Karpas-422 (cell line): ENCODE measurements at regions not wholly inside any gene's neighbourhood (a gene's known extent, or its start where the extent isn't known, plus 50 kb on each side); places are given as distances from the start of the nearest gene placed in this dataset.

Experiments used
- DNase-seq: peaks from one replicate; pipeline ENCODE4 v3.0.0-alpha.2; 2015
- H2AFZ ChIP-seq: fragments of 200-600 bp; sonication (generic); 2 replicates; pipeline ENCODE4 v1.6.1; 2014; ENCODE audit warnings: antibody characterized with exemption, low read length, mixed read lengths
- H3K27ac ChIP-seq: fragments of 200-600 bp; sonication (generic); 2 replicates; pipeline ENCODE4 v1.5.1; 2014; ENCODE audit warnings: mild to moderate bottlenecking, low read length, moderate library complexity
- H3K27me3 ChIP-seq: fragments of 200-600 bp; sonication (generic); 2 replicates; pipeline ENCODE4 v1.6.1; 2014; ENCODE audit warnings: low read length, mixed read lengths
- H3K36me3 ChIP-seq: fragments of 200-600 bp; sonication (generic); 2 replicates; pipeline ENCODE4 v1.6.1; 2014; ENCODE audit warnings: low read length, mixed read lengths; ENCODE audit not compliant: insufficient read depth
- H3K4me1 ChIP-seq: fragments of 200-600 bp; sonication (generic); 2 replicates; pipeline ENCODE4 v1.6.1; 2014; ENCODE audit warnings: mild to moderate bottlenecking, low read length, mixed read lengths
- H3K4me2 ChIP-seq: fragments of 200-600 bp; sonication (generic); 2 replicates; pipeline ENCODE4 v1.6.1; 2014; ENCODE audit warnings: low read length, low read depth, mild to moderate bottlenecking; ENCODE audit not compliant: poor library complexity, severe bottlenecking
- H3K4me3 ChIP-seq: fragments of 200-600 bp; sonication (generic); 2 replicates; pipeline ENCODE4 v1.5.1; 2014; ENCODE audit warnings: mild to moderate bottlenecking, antibody characterized with exemption, low read length, mixed read lengths
- H3K79me2 ChIP-seq: fragments of 200-600 bp; sonication (generic); 2 replicates; pipeline ENCODE4 v1.6.1; 2014; ENCODE audit warnings: mild to moderate bottlenecking, low read length, mixed read lengths
- H3K9ac ChIP-seq: fragments of 200-600 bp; sonication (generic); 2 replicates; pipeline ENCODE4 v1.6.0; 2014; ENCODE audit warnings: low read length
- H3K9me2 ChIP-seq: fragments of 200-600 bp; sonication (generic), shearing (Covaris generic); replicated peaks from 2 replicates; pipeline ENCODE4 v1.6.0; 2014; ENCODE audit warnings: mild to moderate bottlenecking, low read length, moderate library complexity; ENCODE audit not compliant: insufficient read depth
- H3K9me3 ChIP-seq: fragments of 300-700, 200-600 bp; sonication (generic); 2 replicates; pipeline ENCODE4 v1.6.1; 2014; ENCODE audit warnings: low read length, mixed read lengths
- H4K20me1 ChIP-seq: fragments of 200-600 bp; sonication (generic); 2 replicates; pipeline ENCODE4 v1.6.1; 2014; ENCODE audit warnings: mild to moderate bottlenecking, antibody characterized with exemption, low read length, low read depth; ENCODE audit not compliant: insufficient read depth

GRCh38 chr18:46343456-46343855 lies 239.3 kb downstream of the HAUS1 start:
- H3K9ac ChIP-seq, result no peak overlapping the region
- H3K4me3 ChIP-seq, result no peak overlapping the region
- no peak for DNase-seq
- no peaks in the 10 kb centered on the region for H3K9me2 ChIP-seq
- no peaks in the 10 kb centered on the region for H4K20me1 ChIP-seq
- no peaks in the 10 kb centered on the region for H3K9me3 ChIP-seq
- peaks cover 8% of the 10 kb centered on the region for H3K4me1 ChIP-seq
- no peaks in the 10 kb centered on the region for H3K36me3 ChIP-seq
- H3K4me2 ChIP-seq, result no peak overlapping the region
- no peak overlapping the region for H2AFZ ChIP-seq
- H3K79me2 ChIP-seq, result no peaks in the 10 kb centered on the region
- no peak overlapping the region for H3K27ac ChIP-seq
- no peaks in the 10 kb centered on the region for H3K27me3 ChIP-seq

- Histone ChIP-seq H3K36me3 (no peaks in the 10 kb centered on the region), H3K79me2 (no peaks in the 10 kb centered on the region), H3K9ac (no peak overlapping the region), H3K9me3 (no peaks in the 10 kb centered on the region), H3K9me2 (no peaks in the 10 kb centered on the region), H2AFZ (no peak overlapping the region), H3K27ac (no peak overlapping the region), H3K4me1 (peaks cover 8% of the 10 kb centered on the region), H4K20me1 (no peaks in the 10 kb centered on the region), H3K4me3 (no peak overlapping the region), H3K27me3 (no peaks in the 10 kb centered on the region), H3K4me2 (no peak overlapping the region)
- DNase-seq, result peak; percentile 53
Observed at GRCh38 chr18:46343931-46344372, 239.8 kb downstream of the HAUS1 start.

GRCh38 chr18:46344416-46345180 lies 240.4 kb downstream of the HAUS1 start:
- no peak for DNase-seq
- Histone ChIP-seq H3K9me2 (no peaks in the 10 kb centered on the region), H3K9ac (no peak overlapping the region), H3K36me3 (no peaks in the 10 kb centered on the region), H3K4me1 (peaks cover 8% of the 10 kb centered on the region), H4K20me1 (no peaks in the 10 kb centered on the region), H3K4me3 (no peak overlapping the region), H3K27ac (no peak overlapping the region), H3K79me2 (no peaks in the 10 kb centered on the region), H3K9me3 (no peaks in the 10 kb centered on the region), H3K27me3 (no peaks in the 10 kb centered on the region), H2AFZ (no peak overlapping the region), H3K4me2 (no peak overlapping the region)

GRCh38 chr18:46345181-46345465 lies 240.9 kb downstream of the HAUS1 start:
- Histone ChIP-seq H3K79me2 (no peaks in the 10 kb centered on the region), H3K4me3 (no peak overlapping the region), H4K20me1 (no peaks in the 10 kb centered on the region), H3K9ac (no peak overlapping the region), H3K4me2 (no peak overlapping the region), H3K4me1 (peaks cover 8% of the 10 kb centered on the region), H3K9me2 (no peaks in the 10 kb centered on the region), H3K27me3 (no peaks in the 10 kb centered on the region), H2AFZ (no peak overlapping the region), H3K9me3 (no peaks in the 10 kb centered on the region), H3K27ac (no peak overlapping the region), H3K36me3 (no peaks in the 10 kb centered on the region)
- DNase-seq, result no peak

GRCh38 chr18:46346213-46346612 lies 242.0 kb downstream of the HAUS1 start:
- H3K9ac ChIP-seq, result no peak overlapping the region
- H4K20me1 ChIP-seq, result no peaks in the 10 kb centered on the region
- H3K9me2 ChIP-seq, result no peaks in the 10 kb centered on the region
- no peak overlapping the region for H3K4me2 ChIP-seq
- peaks cover 8% of the 10 kb centered on the region for H3K4me1 ChIP-seq
- no peak overlapping the region for H3K27ac ChIP-seq
- no peak overlapping the region for H3K4me3 ChIP-seq
- no peaks in the 10 kb centered on the region for H3K79me2 ChIP-seq
- no peak for DNase-seq
- H2AFZ ChIP-seq, result no peak overlapping the region
- H3K27me3 ChIP-seq, result no peaks in the 10 kb centered on the region
- no peaks in the 10 kb centered on the region for H3K9me3 ChIP-seq
- no peaks in the 10 kb centered on the region for H3K36me3 ChIP-seq

- Histone ChIP-seq H3K9me2 (no peaks in the 10 kb centered on the region), H4K20me1 (no peaks in the 10 kb centered on the region), H3K4me1 (peaks cover 8% of the 10 kb centered on the region), H2AFZ (no peak overlapping the region), H3K4me2 (no peak overlapping the region), H3K9ac (no peak overlapping the region), H3K4me3 (no peak overlapping the region), H3K9me3 (no peaks in the 10 kb centered on the region), H3K79me2 (no peaks in the 10 kb centered on the region), H3K36me3 (no peaks in the 10 kb centered on the region), H3K27ac (no peak overlapping the region), H3K27me3 (no peaks in the 10 kb centered on the region)
- DNase-seq, result no peak
Observed at GRCh38 chr18:46346896-46347630, 242.9 kb downstream of the HAUS1 start.

GRCh38 chr18:46350598-46351159 lies 246.5 kb downstream of the HAUS1 start:
- Histone ChIP-seq H3K27ac (no peak overlapping the region), H3K4me1 (peaks cover 3% of the 10 kb centered on the region; the same call in 1 of the 2 replicates), H2AFZ (no peak overlapping the region), H3K27me3 (no peaks in the 10 kb centered on the region), H3K9me3 (no peaks in the 10 kb centered on the region), H3K36me3 (no peaks in the 10 kb centered on the region), H4K20me1 (no peaks in the 10 kb centered on the region), H3K79me2 (no peaks in the 10 kb centered on the region), H3K9ac (no peak overlapping the region), H3K4me2 (no peak overlapping the region), H3K9me2 (no peaks in the 10 kb centered on the region), H3K4me3 (no peak overlapping the region)
- DNase-seq, result no peak

GRCh38 chr18:46352520-46353250 lies 248.5 kb downstream of the HAUS1 start:
- no peak overlapping the region for H3K4me3 ChIP-seq
- no peaks in the 10 kb centered on the region for H3K27me3 ChIP-seq
- H3K9me3 ChIP-seq, result no peaks in the 10 kb centered on the region
- no peaks in the 10 kb centered on the region for H3K9me2 ChIP-seq
- DNase-seq, result no peak
- no peak overlapping the region for H3K9ac ChIP-seq
- no peaks in the 10 kb centered on the region for H3K79me2 ChIP-seq
- no peaks in the 10 kb centered on the region for H4K20me1 ChIP-seq
- no peaks in the 10 kb centered on the region for H3K4me1 ChIP-seq
- H3K4me2 ChIP-seq, result no peak overlapping the region
- H2AFZ ChIP-seq, result no peak overlapping the region
- H3K27ac ChIP-seq, result no peak overlapping the region
- no peaks in the 10 kb centered on the region for H3K36me3 ChIP-seq
